SK-N-MC (cell line): ENCODE measurements at regions not wholly inside any gene's neighbourhood (a gene's known extent, or its start where the extent isn't known, plus 50 kb on each side); places are given as distances from the start of the nearest gene placed in this dataset.

ENCODE experiments used
- EZH2 ChIP-seq: fragments of 200-600 bp; sonication (generic); IDR thresholded peaks from one replicate; pipeline ENCODE4 v1.6.1; 2017; ENCODE audit warnings: antibody characterized with exemption
- FOXP2 ChIP-seq: optimal IDR thresholded peaks from 2 replicates; pipeline ENCODE3; 2011; ENCODE audit warnings: mild to moderate bottlenecking, moderate library complexity; ENCODE audit not compliant: insufficient read depth; ENCODE audit errors: extremely low read length, control extremely low read depth
- POLR2AphosphoS5 ChIP-seq: IDR thresholded peaks from 2 replicates; pipeline ENCODE4 v1.6.1; 2012; ENCODE audit warnings: mild to moderate bottlenecking, low read depth, low read length, borderline replicate concordance

DNA sequence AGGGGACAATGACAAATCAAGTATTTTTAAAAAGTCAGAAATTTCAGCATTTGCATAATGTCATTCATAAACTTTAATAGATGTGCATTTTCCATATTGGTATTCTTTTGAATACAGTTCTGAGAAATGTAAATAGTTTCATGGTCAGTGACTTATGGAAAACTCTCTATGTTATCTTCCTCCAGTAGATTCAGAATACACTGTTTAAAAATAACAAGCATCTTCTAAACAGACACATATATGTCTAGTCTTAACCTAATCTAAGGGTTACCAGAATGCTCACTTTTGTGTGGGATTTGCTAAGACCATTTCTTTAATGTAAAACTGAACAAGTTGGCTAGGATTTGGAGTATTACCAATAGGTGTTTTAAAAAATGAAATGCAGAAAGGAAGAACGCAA is 119.8 kb upstream of the SGCG start:
- TF ChIP-seq EZH2 (no peak), POLR2AphosphoS5 (no peak), FOXP2 (no peak)
